Spleen (tissue), 7 donors: ENCODE measurements at regions not wholly inside any gene's neighbourhood (a gene's known extent, or its start where the extent isn't known, plus 50 kb on each side); places are given as distances from the start of the nearest gene placed in this dataset.

ENCODE experiments used
- POLR2A ChIP-seq, 3 donors: fragments of 450-650 bp; IDR thresholded peaks; one replicate each; pipeline ENCODE4 v1.5.1; 2017; ENCODE audit warnings: antibody characterized with exemption in 3 of 3, mild to moderate bottlenecking in 1 of 3
- POLR2AphosphoS5 ChIP-seq, 3 donors: sonication (generic); formaldehyde crosslinking; IDR thresholded peaks; one replicate each; pipeline ENCODE4 v1.5.1; 2017; ENCODE audit warnings: antibody characterized with exemption in 3 of 3
- TF ChIP-seq, protein P1 (sequence below), 11 experiments: fragments of 200-600 bp in 7 of 11; fragments of 450-650 bp in 4 of 11; sonication (generic) in 4 of 11; IDR thresholded peaks in 8 of 11; conservative IDR thresholded peaks in 3 of 11; 1 replicate in 7 of 11; 2 replicates in 4 of 11; pipeline versions ENCODE4 v1.4.0 to v1.8.0; 2016 to 2021; ENCODE audit warnings: antibody characterized with exemption in 11 of 11, inconsistent platforms in 4 of 11, mild to moderate bottlenecking in 1 of 11
- donor health status: DM: no; HTN: no; CAD: no; lungs with moderate emphysema.
- donor health status: DM: no; HTN: no; CAD: no.
- donor health status: DM: no; HTN: no; CAD: no.

DNA sequence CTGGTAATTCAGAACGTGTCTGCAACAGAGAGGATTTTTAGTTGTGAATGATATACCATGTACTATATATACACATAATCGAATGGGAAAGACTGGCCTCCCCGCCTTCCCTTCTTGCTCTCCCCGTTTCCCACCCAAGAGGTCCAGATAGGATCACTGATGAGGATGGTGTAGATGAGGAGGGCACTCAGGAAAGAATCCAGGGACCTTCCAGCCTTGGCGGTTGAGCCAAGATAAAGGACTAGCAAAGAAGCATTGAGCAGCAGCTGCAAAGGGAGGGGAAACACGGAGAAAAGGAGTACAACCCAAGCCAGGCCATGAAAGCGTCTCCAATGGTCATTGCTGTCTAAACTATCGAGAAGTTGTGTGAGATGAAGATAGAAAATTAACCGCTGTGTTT, 84.0 kb upstream of the EXOC2 start:
- TF ChIP-seq POLR2A (IDR thresholded peaks at IDR 0.05) (no peak), POLR2AphosphoS5 (IDR thresholded peaks at IDR 0.05) (no peak)
- TF ChIP-seq, protein P1, sequence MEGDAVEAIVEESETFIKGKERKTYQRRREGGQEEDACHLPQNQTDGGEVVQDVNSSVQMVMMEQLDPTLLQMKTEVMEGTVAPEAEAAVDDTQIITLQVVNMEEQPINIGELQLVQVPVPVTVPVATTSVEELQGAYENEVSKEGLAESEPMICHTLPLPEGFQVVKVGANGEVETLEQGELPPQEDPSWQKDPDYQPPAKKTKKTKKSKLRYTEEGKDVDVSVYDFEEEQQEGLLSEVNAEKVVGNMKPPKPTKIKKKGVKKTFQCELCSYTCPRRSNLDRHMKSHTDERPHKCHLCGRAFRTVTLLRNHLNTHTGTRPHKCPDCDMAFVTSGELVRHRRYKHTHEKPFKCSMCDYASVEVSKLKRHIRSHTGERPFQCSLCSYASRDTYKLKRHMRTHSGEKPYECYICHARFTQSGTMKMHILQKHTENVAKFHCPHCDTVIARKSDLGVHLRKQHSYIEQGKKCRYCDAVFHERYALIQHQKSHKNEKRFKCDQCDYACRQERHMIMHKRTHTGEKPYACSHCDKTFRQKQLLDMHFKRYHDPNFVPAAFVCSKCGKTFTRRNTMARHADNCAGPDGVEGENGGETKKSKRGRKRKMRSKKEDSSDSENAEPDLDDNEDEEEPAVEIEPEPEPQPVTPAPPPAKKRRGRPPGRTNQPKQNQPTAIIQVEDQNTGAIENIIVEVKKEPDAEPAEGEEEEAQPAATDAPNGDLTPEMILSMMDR (IDR thresholded peaks at IDR 0.05 in 8 of 11, conservative IDR thresholded peaks at IDR 0.05 in 3 of 11) = no peak
